ENCODE measurements at regions not wholly inside any gene's neighbourhood (a gene's known extent, or its start where the extent isn't known, plus 50 kb on each side); places are given as distances from the start of the nearest gene placed in this dataset.

DNA sequence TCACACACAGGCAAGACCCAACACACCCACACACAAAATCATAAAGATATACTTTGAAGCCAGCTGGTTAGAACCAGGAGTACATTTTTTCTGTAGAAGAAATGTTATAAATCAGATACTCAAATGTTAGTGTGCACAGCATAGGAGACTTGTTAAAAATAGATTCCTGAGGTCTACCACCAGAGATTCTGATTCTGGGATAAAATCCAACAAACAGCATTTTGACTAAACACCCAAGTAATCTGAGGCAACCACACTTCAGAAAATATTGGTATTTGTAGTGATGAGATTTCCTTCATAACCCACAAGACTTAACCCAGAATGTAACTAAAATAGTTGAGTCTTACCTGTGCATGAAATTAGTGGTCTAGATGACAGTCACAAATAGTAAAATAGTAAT lies 301.8 kb downstream of the HNRNPD start:
- no peak for DNase-seq

DNA sequence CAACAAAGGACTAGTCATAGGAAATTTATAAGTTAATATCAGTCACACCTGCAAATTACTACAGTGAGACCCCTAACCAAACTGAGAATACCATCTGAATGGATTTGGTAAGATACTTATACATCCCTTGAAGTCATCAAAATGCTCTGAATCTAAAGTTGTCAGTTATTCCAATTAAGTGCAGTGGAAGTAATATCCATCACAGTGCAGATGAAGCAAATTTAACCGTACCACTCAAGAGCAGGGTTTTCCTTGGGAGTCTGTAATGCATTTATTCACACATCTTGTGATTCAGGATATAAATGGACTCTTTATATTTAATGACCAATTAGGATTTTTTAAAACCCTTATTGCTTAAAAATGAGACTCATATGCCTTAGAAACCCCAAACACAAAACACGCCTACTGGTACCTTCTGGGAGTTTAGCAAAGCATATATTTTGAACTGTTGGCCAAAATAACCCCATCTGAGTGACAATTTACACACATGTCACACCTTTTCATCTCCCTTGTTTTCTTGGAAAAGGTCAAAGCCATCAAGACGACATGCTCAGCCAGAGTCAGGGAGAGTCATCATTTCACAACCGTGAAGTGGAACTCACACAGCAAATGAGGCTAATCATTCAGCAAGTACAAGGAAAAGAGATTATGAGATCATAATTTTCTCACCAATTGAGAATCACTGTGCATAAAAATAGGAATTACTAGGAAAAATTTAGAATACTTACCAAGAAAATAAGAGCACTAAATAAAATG lies 303.7 kb downstream of the HNRNPD start:
- no peak for DNase-seq

DNA sequence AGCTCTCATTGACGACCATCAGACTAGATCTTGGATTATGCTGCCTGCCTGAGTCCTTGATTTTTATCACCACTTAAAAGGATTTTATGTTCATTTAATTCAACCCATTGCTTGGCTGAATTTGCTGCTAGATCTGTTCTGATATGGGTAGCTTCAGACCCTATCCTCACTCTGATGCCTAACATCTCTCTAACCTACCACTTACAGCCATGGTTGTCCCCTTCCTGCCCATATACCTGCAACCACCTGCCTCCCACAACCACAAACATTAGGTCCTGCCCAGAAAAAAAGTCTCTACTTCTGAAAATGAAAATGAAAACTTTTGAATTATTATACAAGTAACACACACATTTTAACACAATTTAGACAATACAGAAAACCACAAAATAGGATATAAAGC lies 310.8 kb downstream of the HNRNPD start:
- DNase-seq: no peak

DNA sequence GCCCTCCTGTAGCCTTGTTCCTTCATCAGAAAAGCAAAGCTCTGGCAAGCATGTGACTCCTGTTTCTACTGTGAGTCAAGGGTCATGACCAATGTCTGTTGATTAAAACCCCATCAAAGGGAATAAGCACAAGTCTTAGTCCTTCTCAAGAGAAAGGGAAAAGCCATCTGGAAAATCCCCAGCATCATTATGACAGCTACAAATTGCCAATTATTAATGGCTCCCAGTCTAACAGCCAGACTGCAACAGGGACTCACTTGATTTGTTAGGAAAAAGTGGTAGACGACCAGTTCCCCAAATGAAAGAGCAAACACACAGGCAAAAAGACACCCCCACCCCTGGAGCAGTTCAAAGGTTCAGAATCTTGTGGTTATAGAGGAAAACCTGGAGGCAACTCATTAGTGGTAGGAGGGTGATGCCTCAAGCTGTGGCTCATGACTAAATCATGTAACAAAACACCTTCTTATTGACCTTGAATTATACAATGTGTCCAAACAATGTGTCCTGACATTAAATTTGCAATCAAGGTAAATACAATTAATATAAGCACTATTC lies 315.7 kb downstream of the HNRNPD start:
- no peak for DNase-seq

DNA sequence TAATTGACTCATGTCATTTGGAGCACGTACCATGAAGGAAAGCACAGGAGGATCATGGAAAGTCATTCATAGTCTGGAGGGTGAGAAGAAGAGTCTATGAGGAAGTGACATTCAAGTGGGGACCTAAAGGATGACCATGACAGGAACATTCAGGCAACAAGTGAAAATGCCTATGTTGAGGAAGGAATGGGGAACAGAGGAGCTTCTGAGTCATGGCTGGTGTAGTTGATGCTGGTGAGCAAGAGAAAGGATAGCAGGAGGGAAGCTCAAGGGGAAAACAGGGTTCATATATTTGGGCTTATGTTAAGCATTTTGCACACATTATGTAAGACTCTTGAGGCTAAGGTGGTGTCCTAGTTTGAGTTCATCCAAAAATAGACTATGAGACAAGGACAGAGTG lies 318.6 kb downstream of the HNRNPD start:
- no peak for DNase-seq

DNA sequence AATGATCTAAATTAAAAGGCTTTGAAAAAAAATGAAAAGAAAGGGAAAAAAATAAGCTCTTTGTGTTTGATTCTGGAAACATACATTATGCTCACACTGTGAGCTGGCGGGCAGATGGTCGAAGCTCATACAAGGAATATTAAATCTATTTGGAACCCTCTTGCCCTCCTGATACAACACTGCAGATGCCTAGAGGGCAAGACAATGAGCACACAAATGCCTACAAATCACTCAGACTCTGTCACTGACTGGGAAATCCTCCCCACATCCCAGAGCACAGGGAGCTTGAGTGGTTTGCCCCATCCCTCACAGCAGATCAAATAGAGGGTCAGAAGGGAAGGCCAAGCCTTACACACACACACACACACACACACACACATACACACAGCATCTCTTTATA lies 320.4 kb downstream of the HNRNPD start:
- DNase-seq: no peak

DNA sequence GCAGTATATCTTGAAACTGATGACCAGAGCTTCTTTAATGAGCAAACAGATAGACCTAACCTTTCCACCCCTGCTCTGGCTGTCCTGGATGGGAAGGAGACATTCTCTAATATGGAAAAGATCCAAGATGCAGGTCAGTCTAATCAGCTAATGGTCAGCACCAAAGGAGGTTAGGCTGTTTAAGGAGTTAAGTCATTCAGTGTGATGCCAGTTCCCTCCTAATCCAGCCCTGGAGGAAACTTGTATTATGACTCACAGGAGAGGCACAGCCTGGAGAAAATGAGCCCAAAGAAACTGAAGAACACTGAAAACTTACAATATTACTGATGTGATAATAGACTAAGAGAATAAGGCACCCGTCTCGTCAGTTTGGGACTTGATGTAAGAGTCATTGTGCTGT lies 323.0 kb downstream of the HNRNPD start:
- DNase-seq: no peak

DNA sequence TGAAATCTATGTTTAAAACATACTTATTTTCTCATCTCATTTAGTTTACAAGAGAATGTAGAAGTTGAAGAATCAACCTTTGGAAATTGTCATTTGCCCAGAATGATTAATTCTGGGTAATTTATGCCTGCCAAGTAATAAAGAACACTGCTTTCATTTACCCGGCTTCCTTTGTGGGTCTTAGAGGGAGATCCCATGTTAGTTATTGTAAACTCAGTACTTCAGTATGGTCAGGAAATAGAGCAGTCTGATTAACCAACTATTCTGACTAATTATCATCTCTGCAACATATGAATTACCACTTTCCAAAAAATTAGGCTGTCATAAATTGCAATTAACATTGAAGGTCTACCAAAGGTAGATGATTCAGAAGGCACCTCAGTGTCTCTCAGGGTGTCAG lies 324.5 kb downstream of the HNRNPD start:
- no peak for DNase-seq

DNA sequence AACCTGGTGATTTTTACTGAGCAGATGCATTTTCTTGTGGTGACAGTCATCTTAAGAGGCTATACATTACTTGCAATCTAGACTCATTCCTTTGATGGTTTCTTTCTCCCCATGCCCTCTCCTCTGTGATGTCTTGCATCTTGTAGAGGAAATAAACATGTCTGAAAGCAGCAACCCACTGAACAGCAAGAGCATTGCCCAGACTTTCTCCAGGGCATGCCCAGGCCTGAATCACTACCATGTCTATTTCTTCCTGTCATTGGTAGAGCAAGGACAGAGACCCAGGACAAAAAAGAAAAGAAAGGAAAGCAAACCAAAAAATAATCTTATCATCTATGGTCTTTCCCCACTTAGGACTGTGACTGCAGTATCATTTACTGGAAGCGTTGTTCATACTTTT lies 326.1 kb downstream of the HNRNPD start:
- no peak for DNase-seq

DNA sequence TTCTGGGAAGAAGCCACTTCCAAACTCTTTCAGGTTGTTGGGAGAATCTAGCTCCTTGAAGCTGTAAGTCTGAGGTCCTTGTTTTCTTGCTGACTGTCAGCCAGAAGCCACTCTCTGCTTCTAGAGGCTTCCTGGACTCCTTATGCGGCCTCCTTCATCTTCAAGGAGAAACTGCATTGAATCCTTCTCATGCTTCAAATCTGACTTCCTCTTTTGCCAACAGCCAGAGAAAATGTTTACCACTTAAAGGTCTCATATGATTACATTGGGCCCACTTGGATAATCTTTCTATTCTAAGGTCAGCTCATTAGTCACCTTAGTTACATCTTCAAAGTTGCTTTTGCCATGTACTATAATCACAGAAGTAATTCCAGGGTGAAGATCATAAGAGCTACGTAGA lies 327.0 kb downstream of the HNRNPD start:
- DNase-seq: no peak

DNA sequence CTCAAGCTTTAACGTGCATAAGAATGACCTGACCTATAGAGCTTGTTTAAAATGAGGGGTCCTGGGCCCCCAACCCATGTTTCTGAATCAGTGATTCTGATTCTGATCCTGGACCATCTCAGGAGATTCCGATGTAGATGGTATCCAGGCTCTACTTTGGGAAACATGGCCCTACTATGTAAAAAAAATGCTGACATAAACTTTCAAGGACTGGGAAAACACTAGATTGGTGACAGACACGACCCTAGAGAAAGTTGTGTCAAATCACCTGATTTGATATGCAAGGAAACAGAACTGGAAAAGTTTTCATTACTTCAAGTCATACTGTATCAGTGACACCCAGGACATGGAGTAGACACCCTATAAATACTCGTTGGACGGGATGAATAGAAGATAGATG lies 328.5 kb downstream of the HNRNPD start:
- DNase-seq: no peak

DNA sequence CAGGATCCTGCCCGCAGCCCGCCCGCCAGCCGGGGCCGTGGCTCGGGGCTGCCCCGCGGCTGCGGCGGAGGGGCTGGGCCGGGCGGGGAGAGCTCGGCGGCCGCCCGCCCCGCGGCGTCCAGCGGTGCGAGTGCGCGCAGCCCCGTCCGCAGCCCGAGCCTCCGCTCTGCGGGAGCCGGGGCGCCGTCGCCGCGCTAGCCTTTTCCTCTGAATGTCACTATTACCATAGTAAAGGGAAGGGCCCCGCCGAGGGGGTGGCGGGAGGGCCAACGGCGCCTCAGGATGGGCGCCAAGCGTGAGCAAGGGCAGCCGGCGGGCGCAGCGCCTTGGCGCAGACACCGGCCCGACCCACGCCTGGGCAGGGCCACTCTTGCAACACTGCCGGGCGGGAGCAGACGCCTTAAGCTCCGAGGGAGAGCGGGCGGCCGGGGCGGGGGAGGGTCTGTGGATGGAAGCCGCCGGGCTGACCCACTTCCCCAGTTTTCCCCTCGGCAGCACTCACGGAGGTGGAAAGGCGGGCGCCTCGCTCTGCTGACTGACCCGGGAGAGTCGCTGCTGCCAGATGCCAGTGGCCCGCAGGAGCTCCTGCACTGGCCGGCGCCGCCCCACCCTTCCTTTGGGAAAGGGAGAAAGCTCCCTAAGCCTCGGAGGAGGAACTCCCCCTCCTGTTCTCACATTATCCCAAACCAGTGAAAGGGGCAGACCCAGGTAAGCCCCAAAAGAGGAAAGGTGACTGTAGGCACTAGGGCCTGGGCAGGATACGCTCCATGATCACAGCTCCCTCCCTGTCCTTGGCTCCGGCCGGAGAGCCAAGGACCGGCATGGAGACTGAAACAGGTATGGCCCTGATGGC lies 329.4 kb downstream of the HNRNPD start:
- DNase-seq: no peak

DNA sequence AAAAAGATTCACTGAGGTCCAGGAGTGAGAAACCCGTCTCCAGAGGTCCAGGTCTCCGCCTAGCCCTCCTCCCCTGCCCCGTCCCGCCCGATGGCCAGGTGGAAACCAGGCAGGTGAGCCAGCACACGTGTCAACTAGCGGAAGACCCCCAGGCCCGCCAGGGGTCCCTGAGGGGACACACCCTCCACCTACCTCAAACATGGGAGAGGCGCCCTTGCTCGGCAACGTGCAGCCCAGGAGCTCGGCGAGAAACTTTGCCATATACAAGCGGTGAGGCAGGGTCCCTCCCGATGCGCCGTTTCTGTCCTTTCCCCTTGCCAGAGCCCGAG lies 330.0 kb downstream of the HNRNPD start:
- no peak for DNase-seq

DNA sequence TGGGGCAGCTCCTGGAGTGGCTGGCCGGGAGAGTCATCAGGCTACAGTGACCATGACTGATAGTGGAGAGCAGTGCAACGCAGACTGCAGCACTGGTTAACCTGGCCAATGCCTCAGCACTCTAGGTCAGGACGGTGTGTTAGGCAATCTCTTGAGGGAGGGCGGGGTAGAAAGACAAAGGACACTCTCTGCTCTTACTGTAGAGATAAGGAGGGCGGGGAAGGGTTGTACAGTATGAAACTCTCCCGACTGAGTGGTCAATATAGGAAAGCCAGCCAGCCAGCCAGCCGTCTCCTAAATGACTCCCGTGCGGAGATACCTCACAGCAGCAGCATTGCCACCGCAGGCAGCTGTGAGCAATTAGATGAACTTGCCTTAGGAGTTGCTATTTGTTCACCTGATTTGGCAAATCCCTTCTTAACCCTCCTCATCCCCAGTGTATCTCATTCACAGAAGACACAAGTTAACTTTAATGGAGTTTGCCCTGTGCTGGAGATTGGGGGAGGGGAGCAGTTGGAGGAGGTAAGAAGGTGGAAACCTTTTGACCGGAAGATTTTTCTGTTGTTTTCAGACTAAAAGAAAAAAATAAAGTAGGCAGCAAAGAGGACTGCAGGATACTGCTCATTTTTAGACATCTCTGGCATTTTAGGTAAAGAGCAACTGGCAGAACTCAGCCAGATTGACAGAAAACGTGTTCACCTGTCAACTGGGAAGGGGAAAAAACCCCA lies 330.5 kb downstream of the HNRNPD start:
- no peak for DNase-seq

DNA sequence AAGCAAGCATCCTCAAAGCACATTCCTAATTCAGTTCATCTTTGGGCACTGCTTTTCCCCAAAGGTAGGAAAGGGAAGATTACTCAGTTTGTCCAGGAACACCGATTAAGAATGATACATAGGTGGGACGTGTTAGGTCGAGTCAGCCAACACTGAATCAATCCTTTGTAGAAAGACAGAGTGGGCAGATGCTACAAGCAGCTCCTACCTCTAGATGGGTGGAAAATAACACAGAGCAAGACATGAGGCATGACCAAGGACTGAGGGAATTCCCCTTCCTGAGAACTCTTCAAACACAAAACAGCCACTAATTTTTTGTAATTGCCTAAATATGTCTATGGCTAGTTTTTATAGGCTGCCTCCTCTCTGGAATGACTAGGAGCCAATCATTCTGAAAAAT lies 331.7 kb downstream of the HNRNPD start:
- DNase-seq: no peak

DNA sequence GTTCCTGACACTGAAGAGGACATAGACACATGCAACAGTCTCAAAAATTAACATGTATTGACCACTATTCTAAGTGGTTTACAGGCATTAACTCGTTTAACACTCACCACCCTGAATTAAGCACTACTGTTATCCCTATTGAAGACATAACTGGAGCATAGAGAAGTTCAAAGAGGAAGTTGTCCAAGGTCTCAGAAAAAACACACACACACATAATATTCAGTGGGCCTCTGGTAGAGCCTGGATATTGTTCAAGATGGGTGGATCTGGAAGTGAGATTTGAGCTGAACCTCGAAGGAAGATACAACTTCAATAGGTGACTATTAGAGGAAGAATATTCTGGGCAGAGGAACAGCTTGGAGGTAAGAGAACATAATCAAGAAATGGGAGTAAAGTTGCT lies 334.9 kb downstream of the HNRNPD start:
- DNase-seq: no peak

DNA sequence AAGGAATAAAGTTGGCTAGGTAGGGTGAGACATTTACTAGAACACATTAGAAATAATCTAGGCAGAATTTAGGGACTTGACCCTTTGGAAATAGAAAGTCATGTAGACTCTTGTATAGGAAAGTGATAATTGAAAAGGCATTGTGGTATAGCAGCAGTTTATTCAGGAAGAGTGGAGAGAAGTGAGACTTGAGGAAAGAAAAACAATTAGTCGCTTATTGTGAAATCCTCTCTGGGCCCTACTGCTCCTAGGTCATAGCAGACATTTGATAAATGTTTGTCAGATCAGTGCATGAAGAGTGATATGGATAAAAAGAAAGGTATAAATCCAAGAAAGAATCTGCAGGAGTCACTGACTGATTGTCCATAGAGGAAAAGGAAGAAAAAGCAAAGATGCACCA lies 337.6 kb downstream of the HNRNPD start:
- no peak for DNase-seq

DNA sequence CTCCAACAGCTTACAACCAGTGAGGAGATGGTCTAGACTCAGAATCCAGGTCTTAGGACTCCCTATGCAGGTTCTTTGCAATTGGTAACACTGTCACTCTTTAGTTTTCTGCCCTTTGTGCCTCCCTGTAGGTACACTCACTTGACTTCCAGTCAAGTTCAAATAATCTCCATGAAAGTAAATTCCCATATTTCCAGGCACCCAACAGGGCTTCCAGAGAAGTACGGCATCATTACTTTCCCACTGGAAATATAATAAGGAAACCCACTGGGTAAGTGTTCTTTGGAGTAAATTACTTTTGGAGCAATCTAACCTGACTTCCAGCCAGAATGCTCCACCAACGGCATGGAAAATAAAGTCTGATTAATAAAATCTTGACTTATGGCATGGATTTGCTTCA lies 338.9 kb downstream of the HNRNPD start:
- no peak for DNase-seq

DNA sequence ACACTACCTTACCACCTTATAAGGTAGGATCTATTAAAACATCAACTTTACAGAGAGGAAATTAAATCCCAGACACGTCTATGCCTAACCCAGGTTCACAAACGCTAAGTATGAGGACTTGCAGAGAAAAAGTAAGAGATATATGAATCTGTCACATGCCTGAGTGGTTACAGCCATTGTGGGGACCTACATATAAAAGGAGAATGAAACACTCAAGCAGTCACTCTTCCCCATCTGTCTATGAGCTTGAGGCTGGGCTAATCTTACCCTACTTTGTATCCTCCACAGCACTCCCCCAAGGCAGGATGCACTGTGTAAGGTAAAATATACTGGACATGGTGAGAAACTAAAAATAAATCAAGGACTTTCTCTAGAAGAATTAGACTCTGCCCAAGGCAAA lies 339.9 kb downstream of the HNRNPD start:
- no peak for DNase-seq

DNA sequence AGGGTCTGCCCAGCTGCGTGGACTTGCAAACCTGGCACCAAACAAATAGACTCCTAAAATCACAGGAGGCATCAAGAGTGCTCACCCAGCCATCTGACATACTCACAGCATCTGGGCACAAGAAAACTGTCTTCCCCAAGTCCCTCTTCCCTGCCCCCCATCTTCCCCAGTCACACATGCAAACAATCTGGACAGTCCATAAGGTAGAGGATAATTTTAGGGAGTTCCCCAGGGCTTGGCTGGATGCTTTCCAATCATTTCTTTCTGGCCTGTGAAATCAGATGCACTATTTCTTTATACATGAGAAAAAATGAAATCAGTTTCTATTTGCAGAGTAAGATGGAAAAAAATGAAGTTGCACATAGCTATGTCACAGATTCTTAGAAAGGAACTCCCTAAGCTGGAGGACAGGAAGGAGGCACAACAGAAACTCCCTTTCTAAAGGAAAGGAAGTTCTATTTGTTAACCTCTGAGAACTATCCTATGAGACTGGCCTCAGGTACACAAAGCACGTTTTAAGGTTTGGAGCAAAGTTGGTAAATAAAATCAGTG lies 342.3 kb downstream of the HNRNPD start:
- DNase-seq: no peak

DNA sequence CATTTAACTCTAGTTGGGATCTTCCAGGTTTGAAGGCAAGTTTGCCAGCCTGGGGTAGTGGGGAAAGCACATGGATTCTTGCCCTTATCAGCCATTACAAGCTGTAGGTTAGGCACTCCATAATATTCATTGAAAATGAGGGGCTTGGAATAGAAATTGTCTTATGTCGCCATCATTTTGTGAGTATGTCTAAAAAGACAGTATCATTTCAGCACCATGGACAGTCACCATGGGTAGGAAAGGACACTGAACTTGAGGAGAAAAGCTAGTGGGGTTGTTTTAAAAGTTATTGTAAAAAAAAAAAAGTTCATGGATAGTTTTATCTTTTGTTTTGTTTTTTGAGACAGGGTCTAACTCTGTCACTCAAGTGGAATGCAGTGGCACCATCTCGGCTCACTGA lies 356.1 kb downstream of the HNRNPD start:
- no peak for DNase-seq

DNA sequence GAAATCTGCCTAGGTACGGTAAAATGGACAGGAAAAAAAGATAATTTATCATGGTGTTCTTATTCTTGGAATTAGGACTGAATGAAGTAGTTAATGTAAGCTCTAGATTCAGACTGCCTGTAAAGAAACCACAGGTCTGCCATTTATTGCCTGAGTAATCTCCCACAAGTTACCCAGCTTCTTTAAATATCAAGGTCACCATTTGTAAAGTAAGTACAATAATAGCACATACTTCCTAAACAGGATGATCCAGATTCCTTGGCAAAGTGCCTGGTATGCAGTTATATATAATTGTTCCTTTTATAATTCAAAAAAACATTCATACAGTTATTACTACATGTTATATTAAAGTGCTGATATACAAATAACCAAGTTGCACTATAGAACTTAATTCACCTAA lies 368.6 kb downstream of the HNRNPD start:
- DNase-seq: no peak

DNA sequence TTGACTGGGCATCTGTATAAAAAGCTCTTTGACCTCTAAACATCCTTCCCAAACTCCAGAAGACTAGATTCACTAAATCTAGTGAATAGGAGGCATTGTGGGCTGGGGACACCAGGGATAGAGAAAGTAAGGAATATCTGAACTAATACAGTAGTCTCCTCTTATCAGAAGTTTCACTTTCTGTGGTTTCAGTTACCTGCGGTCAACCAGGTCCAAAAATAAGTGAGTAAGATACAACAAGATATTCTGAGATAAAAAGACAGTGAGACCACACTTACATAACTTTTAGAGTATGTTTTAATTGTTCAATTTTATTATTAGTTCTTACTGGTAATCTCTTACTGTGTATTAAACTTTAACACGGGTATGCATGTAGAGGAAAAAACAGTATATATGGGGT lies 376.5 kb downstream of the HNRNPD start:
- no peak for DNase-seq

Data from stimulated activated CD4-positive, alpha-beta T cell treated with anti-CD3 and anti-CD28 coated beads, Interleukin-4, amount 100 ng/mL, for 4 hours (primary cell).